HG03354 (cell line): ENCODE measurements at regions not wholly inside any gene's neighbourhood (a gene's known extent, or its start where the extent isn't known, plus 50 kb on each side); places are given as distances from the start of the nearest gene placed in this dataset.

Experiments used
- ATAC-seq: cut with Tn5 transposase; IDR thresholded peaks from one replicate; pipeline ENCODE4 v1.9.1; 2021; ENCODE audit warnings: mild to moderate bottlenecking; ENCODE audit not compliant: unreplicated experiment, poor library complexity, severe bottlenecking

- no peak for ATAC-seq
Measured at GRCh38 chr11:115674937-115675544, 170.8 kb upstream of the CADM1 start.

- no peak for ATAC-seq
Measured at GRCh38 chr11:115674176-115674936, 170.1 kb upstream of the CADM1 start.

GRCh38 chr11:115673720-115674119 is 169.5 kb upstream of the CADM1 start:
- ATAC-seq, result no peak

- no peak for ATAC-seq
Measured at GRCh38 chr11:115672999-115673411, 168.8 kb upstream of the CADM1 start.

- no peak for ATAC-seq
Measured at GRCh38 chr11:115672412-115672811, 168.2 kb upstream of the CADM1 start.

GRCh38 chr11:115670538-115671205 is 166.5 kb upstream of the CADM1 start:
- ATAC-seq, result no peak

GRCh38 chr11:115665958-115666357 is 161.7 kb upstream of the CADM1 start:
- no peak for ATAC-seq

- ATAC-seq, result no peak
Measured at GRCh38 chr11:115665175-115665821, 161.1 kb upstream of the CADM1 start.

GRCh38 chr11:115664313-115664712 is 160.1 kb upstream of the CADM1 start:
- ATAC-seq, result no peak

- no peak for ATAC-seq
Measured at GRCh38 chr11:115663790-115664189, 159.6 kb upstream of the CADM1 start.

- ATAC-seq, result no peak
Measured at GRCh38 chr11:115660030-115660805, 156.0 kb upstream of the CADM1 start.

- ATAC-seq, result no peak
Measured at GRCh38 chr11:115659061-115659963, 155.1 kb upstream of the CADM1 start.

GRCh38 chr11:115657586-115657985 is 153.4 kb upstream of the CADM1 start:
- ATAC-seq, result no peak

GRCh38 chr11:115656669-115657068 is 152.5 kb upstream of the CADM1 start:
- no peak for ATAC-seq

- no peak for ATAC-seq
Measured at GRCh38 chr11:115656041-115656440, 151.8 kb upstream of the CADM1 start.

- ATAC-seq, result no peak
Measured at GRCh38 chr11:115654792-115655191, 150.6 kb upstream of the CADM1 start.

- ATAC-seq, result no peak
Measured at GRCh38 chr11:115653926-115654325, 149.7 kb upstream of the CADM1 start.

GRCh38 chr11:115653076-115653475 is 148.9 kb upstream of the CADM1 start:
- ATAC-seq, result no peak

- no peak for ATAC-seq
Measured at GRCh38 chr11:115652496-115652895, 148.3 kb upstream of the CADM1 start.
